ENCODE measurements at regions not wholly inside any gene's neighbourhood (a gene's known extent, or its start where the extent isn't known, plus 50 kb on each side); places are given as distances from the start of the nearest gene placed in this dataset.

DNA sequence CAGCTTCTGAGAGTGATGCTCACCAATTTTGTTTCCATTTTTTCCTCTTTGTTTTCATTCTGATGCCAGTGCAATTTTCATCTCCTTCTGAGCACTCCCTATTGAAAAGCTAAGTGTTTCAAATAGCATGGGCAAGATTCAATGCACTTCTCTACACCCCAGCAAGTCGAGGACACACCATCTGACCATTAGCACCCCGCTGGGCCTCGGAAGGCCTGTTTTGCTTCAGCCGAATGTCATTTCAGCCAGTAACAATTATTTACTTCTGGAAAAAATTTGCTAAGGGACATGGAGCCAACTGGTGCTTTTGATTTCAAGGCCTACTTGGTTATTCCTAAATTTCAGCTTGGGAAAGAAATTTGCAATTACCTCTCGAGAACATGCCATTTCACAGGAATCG, 392.4 kb downstream of the RNF144A start:
- Histone ChIP-seq H3K9me3 (ENCODE audit: control insufficient read depth in 1 of 2, low read length in 2 of 2) (no peaks in the 10 kb centered on the region), H3K4me1 (ENCODE audit: control insufficient read depth in 1 of 2, insufficient read depth in 2 of 2, low read length in 2 of 2) (no peaks in the 10 kb centered on the region), H3K27ac (ENCODE audit: low read length) (no peak overlapping the region), H3K4me3 (ENCODE audit: low read depth in 1 of 2, low read length in 2 of 2) (no peak overlapping the region), H3K36me3 (ENCODE audit: control insufficient read depth in 1 of 2, insufficient read depth in 2 of 2, low read length in 2 of 2) (no peaks in the 10 kb centered on the region), H3K27me3 (ENCODE audit: low read depth, low read length) (no peaks in the 10 kb centered on the region)

DNA sequence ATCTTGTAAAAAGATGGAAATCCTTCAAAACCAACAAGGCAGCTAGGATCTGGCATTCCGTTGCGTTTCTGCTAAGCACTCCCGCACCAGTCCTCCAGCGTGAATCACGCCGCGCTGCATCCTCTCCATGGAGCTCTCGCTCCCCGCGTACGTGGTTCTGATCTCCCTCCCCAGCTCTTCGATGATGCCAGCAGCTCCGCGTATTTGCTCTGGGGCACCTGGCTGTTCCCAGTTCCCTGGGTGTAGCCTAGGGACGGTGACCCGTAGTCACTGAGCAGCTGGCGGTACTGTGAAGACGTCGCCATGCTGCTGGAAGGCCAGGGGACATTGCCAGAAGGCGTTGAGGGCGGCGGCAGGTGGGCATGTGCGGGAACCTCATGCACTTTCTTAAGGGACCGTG, 407.5 kb downstream of the RNF144A start:
- Histone ChIP-seq H3K9me3 (ENCODE audit: control insufficient read depth in 1 of 2, low read length in 2 of 2) (no peaks in the 10 kb centered on the region), H3K27ac (ENCODE audit: low read length) (no peak overlapping the region), H3K36me3 (ENCODE audit: control insufficient read depth in 1 of 2, insufficient read depth in 2 of 2, low read length in 2 of 2) (no peaks in the 10 kb centered on the region), H3K4me1 (ENCODE audit: control insufficient read depth in 1 of 2, insufficient read depth in 2 of 2, low read length in 2 of 2) (no peaks in the 10 kb centered on the region), H3K27me3 (ENCODE audit: low read depth, low read length) (no peaks in the 10 kb centered on the region), H3K4me3 (ENCODE audit: low read depth in 1 of 2, low read length in 2 of 2) (no peak overlapping the region)

DNA sequence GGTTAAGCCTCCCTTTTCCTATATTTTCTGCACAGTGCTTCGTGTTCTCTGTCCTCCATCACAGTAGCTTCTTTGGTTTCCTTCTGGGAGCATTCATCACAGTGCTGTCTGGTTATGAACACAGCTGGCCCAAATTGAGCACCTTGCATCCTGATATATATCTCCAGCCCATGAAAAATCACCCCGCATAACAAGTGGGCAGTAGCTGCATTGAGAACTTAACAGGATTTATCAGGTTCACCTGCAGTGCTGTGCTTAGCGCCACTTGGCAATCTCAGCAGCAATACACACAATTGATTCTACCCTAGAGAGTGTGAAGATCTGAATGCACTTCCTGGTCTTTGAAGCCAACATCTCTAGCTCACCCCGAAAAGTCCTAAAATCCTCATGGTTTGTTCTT, 408.0 kb downstream of the RNF144A start:
- Histone ChIP-seq H3K4me3 (ENCODE audit: low read depth in 1 of 2, low read length in 2 of 2) (no peak overlapping the region), H3K4me1 (ENCODE audit: control insufficient read depth in 1 of 2, insufficient read depth in 2 of 2, low read length in 2 of 2) (no peaks in the 10 kb centered on the region), H3K9me3 (ENCODE audit: control insufficient read depth in 1 of 2, low read length in 2 of 2) (no peaks in the 10 kb centered on the region), H3K27me3 (ENCODE audit: low read depth, low read length) (no peaks in the 10 kb centered on the region), H3K36me3 (ENCODE audit: control insufficient read depth in 1 of 2, insufficient read depth in 2 of 2, low read length in 2 of 2) (no peaks in the 10 kb centered on the region), H3K27ac (ENCODE audit: low read length) (no peak overlapping the region)

DNA sequence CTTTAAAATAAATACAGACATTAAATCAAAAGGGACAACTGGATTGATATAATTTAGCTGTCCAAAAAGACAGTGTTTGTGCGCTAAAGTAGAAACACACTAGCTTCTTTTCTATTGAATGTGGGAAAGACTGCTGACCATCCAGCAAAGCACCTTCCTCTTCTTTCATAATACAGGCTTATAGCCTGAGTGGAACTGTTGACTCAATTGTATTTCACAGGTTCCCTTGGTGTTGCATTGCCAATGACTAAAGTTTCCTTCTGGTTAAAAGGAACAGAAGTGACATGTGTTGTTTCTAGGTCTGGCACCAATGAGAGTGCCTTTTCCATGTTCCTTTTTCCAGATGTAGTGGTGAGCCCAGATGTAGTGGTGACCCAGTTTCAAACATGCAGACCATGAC, 412.3 kb downstream of the RNF144A start:
- no peak overlapping the region for H3K27ac ChIP-seq (ENCODE audit: low read length)
- no peaks in the 10 kb centered on the region for H3K9me3 ChIP-seq (ENCODE audit: control insufficient read depth in 1 of 2, low read length in 2 of 2)
- H3K4me1 ChIP-seq (ENCODE audit: control insufficient read depth in 1 of 2, insufficient read depth in 2 of 2, low read length in 2 of 2) = no peaks in the 10 kb centered on the region
- no peak overlapping the region for H3K4me3 ChIP-seq (ENCODE audit: low read depth in 1 of 2, low read length in 2 of 2)
- no peaks in the 10 kb centered on the region for H3K36me3 ChIP-seq (ENCODE audit: control insufficient read depth in 1 of 2, insufficient read depth in 2 of 2, low read length in 2 of 2)
- H3K27me3 ChIP-seq (ENCODE audit: low read depth, low read length) = no peaks in the 10 kb centered on the region

DNA sequence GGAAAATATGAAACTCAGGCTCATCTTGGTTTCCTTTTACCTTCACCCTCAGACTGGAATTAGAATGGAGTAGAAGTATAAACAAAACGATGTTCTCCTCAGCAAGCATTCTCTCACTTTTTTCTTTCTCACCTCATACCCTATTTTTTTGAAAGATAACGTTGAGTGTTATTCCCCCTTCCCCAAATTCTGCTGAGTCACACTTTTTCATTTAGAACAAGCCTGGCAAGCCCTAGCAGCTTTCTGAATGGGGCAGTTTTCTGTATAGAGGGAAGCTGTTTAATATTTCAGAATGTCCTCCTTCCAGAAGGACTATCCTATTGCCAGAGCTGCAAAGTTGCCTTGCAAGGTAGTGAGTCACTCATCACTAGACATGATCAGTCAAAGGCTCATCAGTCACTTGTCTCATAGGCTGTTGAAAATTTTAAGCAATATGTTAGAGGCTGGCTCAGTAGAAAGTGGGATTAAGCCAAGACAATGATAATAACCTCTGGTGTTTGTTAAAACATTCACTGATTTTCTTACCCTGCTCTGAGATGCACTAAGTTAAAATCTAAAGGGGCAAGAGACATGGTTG, 416.1 kb downstream of the RNF144A start:
- Histone ChIP-seq H3K36me3 (ENCODE audit: control insufficient read depth in 1 of 2, insufficient read depth in 2 of 2, low read length in 2 of 2) (no peaks in the 10 kb centered on the region), H3K27ac (ENCODE audit: low read length) (no peak overlapping the region), H3K27me3 (ENCODE audit: low read depth, low read length) (no peaks in the 10 kb centered on the region), H3K4me1 (ENCODE audit: control insufficient read depth in 1 of 2, insufficient read depth in 2 of 2, low read length in 2 of 2) (no peaks in the 10 kb centered on the region), H3K4me3 (ENCODE audit: low read depth in 1 of 2, low read length in 2 of 2) (no peak overlapping the region), H3K9me3 (ENCODE audit: control insufficient read depth in 1 of 2, low read length in 2 of 2) (no peaks in the 10 kb centered on the region)

DNA sequence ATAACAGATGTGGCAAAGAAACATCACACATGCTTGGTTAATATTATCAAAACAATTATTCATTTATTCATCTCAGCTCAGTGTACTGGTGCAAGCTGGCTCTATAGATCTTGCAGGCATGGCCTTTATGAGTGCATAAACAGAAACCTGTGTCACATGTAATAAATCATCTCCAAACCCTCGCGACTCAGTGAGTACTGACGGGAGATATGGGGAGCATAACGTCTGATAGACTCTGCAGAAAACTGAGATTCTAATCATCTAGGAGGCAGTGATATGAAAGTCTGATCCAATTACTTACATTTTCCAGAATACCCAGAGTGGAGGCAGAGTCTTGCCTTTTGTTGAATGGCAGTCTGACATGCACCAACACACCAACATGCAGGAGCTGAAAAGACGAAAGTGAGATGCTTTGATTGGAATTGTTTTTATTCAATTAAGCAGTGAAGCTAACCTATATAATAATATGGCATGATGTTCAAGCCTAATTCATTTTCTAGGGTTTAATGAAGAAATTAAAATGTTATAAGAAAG, 416.8 kb downstream of the RNF144A start:
- Histone ChIP-seq H3K9me3 (ENCODE audit: control insufficient read depth in 1 of 2, low read length in 2 of 2) (no peaks in the 10 kb centered on the region), H3K4me1 (ENCODE audit: control insufficient read depth in 1 of 2, insufficient read depth in 2 of 2, low read length in 2 of 2) (no peaks in the 10 kb centered on the region), H3K36me3 (ENCODE audit: control insufficient read depth in 1 of 2, insufficient read depth in 2 of 2, low read length in 2 of 2) (no peaks in the 10 kb centered on the region), H3K4me3 (ENCODE audit: low read depth in 1 of 2, low read length in 2 of 2) (no peak overlapping the region), H3K27ac (ENCODE audit: low read length) (no peak overlapping the region), H3K27me3 (ENCODE audit: low read depth, low read length) (no peaks in the 10 kb centered on the region)

DNA sequence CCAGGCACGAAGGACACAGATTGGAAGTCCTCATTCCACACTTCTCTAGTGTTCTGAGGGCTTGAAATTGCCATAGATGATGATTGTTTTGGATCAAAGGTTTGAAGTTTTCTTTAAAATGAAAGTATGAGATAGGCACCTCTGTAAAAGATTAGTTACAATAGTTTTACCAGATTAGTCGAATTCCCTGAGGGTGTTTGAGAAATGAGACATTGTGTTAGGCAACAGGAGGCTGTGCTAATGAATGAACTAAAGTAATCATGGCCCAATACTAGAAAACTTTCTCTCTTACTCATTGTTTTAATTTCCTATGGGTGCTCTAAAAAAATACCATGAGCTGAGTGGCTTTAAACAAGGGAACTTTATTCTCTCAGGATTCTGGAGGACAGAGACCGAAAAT, 421.7 kb downstream of the RNF144A start:
- Histone ChIP-seq H3K36me3 (ENCODE audit: control insufficient read depth in 1 of 2, insufficient read depth in 2 of 2, low read length in 2 of 2) (no peaks in the 10 kb centered on the region), H3K9me3 (ENCODE audit: control insufficient read depth in 1 of 2, low read length in 2 of 2) (no peaks in the 10 kb centered on the region), H3K4me1 (ENCODE audit: control insufficient read depth in 1 of 2, insufficient read depth in 2 of 2, low read length in 2 of 2) (no peaks in the 10 kb centered on the region), H3K27me3 (ENCODE audit: low read depth, low read length) (no peaks in the 10 kb centered on the region), H3K27ac (ENCODE audit: low read length) (no peak overlapping the region), H3K4me3 (ENCODE audit: low read depth in 1 of 2, low read length in 2 of 2) (no peak overlapping the region)

DNA sequence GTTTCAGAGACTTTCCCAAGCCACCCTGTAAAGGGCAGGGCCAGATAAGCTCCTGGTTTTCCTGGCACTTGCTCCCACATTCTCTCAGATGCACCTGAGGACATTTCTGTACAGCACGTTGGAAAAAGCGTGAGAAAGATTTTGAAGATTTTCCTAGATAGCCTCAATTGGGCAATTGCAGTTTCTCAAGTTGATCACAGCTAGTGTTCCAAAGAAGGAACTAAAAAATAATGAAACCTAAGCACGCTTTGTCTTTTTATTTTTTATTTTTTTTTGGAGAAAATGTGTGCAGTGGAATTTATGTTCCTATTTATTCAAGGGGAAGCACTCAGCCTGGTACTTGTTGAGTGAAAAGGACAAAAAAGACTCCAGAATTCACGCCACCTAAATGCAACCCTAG, 429.1 kb downstream of the RNF144A start:
- H3K9me3 ChIP-seq (ENCODE audit: control insufficient read depth in 1 of 2, low read length in 2 of 2) = no peaks in the 10 kb centered on the region
- no peaks in the 10 kb centered on the region for H3K27me3 ChIP-seq (ENCODE audit: low read depth, low read length)
- H3K4me1 ChIP-seq (ENCODE audit: control insufficient read depth in 1 of 2, insufficient read depth in 2 of 2, low read length in 2 of 2) = no peaks in the 10 kb centered on the region
- no peaks in the 10 kb centered on the region for H3K36me3 ChIP-seq (ENCODE audit: control insufficient read depth in 1 of 2, insufficient read depth in 2 of 2, low read length in 2 of 2)
- H3K4me3 ChIP-seq (ENCODE audit: low read depth in 1 of 2, low read length in 2 of 2) = no peak overlapping the region
- no peak overlapping the region for H3K27ac ChIP-seq (ENCODE audit: low read length)

DNA sequence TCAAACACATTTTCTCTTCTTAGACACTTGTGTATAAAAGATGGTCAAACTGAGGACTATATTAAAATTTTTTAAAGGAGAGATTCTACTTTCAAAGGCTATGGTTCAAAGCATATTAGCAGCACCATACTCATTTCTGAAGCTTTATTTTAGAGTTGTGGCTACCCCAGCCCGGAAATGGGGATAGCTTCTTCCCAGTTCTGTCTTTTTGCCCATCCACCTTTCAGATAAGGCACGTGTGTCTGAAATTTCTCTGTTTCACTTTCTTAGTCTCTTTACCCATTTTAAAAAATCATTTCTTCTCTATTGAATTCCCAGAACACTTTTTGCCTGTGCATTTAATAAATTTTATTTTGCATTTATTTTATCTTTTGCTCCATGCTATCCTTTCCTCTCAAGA, 431.5 kb downstream of the RNF144A start:
- Histone ChIP-seq H3K4me1 (ENCODE audit: control insufficient read depth in 1 of 2, insufficient read depth in 2 of 2, low read length in 2 of 2) (no peaks in the 10 kb centered on the region), H3K27me3 (ENCODE audit: low read depth, low read length) (no peaks in the 10 kb centered on the region), H3K27ac (ENCODE audit: low read length) (no peak overlapping the region), H3K36me3 (ENCODE audit: control insufficient read depth in 1 of 2, insufficient read depth in 2 of 2, low read length in 2 of 2) (no peaks in the 10 kb centered on the region), H3K9me3 (ENCODE audit: control insufficient read depth in 1 of 2, low read length in 2 of 2) (no peaks in the 10 kb centered on the region), H3K4me3 (ENCODE audit: low read depth in 1 of 2, low read length in 2 of 2) (no peak overlapping the region)

DNA sequence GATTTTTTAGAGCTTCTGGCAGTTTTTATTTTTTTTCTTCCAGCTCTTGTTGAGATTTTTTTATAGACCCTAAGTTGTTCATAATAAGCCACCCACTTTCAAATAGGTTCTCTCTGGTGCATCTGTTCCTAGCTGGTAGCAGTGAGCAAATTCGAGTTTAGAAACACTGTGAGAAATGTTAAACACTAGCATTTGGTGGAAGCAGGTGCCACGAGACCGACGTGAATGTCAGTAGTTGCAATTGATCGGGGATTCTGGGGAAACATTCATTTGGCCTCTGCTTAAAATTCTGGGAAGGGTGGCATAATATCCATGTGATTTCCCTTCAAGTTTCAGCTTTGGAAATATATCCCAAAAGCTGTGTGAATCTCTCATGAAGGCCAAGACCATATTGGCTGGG, 435.0 kb downstream of the RNF144A start:
- Histone ChIP-seq H3K27ac (ENCODE audit: low read length) (no peak overlapping the region), H3K36me3 (ENCODE audit: control insufficient read depth in 1 of 2, insufficient read depth in 2 of 2, low read length in 2 of 2) (no peaks in the 10 kb centered on the region), H3K4me1 (ENCODE audit: control insufficient read depth in 1 of 2, insufficient read depth in 2 of 2, low read length in 2 of 2) (no peaks in the 10 kb centered on the region), H3K27me3 (ENCODE audit: low read depth, low read length) (no peaks in the 10 kb centered on the region), H3K9me3 (ENCODE audit: control insufficient read depth in 1 of 2, low read length in 2 of 2) (no peaks in the 10 kb centered on the region), H3K4me3 (ENCODE audit: low read depth in 1 of 2, low read length in 2 of 2) (no peak overlapping the region)

DNA sequence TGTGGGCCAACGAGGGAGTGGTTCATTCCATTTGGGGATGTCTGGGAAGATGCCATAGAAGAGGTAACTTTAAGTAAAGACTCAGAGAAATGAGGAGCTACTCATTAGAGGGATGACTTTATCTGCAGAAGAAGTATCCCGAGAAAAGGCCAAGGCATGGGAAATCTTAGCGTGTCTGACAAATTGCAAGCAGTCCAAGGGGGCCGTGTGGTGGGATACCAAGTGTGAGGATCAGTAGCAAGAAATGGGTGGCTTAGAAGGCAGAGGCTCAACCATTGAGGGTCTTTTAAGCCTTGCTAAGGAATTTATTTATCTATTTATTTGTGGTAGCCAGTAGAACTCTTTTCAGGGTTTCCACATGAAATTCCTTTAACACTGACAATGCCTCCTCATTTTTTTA, 436.4 kb downstream of the RNF144A start:
- H3K36me3 ChIP-seq (ENCODE audit: control insufficient read depth in 1 of 2, insufficient read depth in 2 of 2, low read length in 2 of 2) = no peaks in the 10 kb centered on the region
- no peaks in the 10 kb centered on the region for H3K4me1 ChIP-seq (ENCODE audit: control insufficient read depth in 1 of 2, insufficient read depth in 2 of 2, low read length in 2 of 2)
- H3K27ac ChIP-seq (ENCODE audit: low read length) = no peak overlapping the region
- H3K27me3 ChIP-seq (ENCODE audit: low read depth, low read length) = no peaks in the 10 kb centered on the region
- no peak overlapping the region for H3K4me3 ChIP-seq (ENCODE audit: low read depth in 1 of 2, low read length in 2 of 2)
- H3K9me3 ChIP-seq (ENCODE audit: control insufficient read depth in 1 of 2, low read length in 2 of 2) = no peaks in the 10 kb centered on the region

DNA sequence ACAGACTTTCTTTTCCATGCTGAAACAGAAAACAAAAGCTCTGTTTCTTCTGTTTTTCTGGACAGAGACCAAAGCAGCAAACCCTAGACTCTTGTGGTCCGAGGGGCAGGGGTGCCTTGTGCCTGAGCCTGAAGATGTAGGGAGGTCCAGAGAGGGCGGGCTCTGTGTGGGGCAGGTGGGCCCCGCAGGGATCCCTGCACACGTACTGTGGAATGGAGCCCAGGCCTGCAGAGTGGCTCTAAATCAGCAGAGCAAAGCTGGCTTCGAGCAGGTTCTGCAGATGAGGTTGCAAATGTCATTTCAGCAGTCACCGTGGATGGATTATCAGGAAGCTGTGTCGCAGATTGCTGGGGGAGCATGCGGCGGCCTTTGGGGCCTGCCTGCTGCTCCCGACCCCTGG, 438.6 kb downstream of the RNF144A start:
- no peaks in the 10 kb centered on the region for H3K4me1 ChIP-seq (ENCODE audit: control insufficient read depth in 1 of 2, insufficient read depth in 2 of 2, low read length in 2 of 2)
- no peaks in the 10 kb centered on the region for H3K36me3 ChIP-seq (ENCODE audit: control insufficient read depth in 1 of 2, insufficient read depth in 2 of 2, low read length in 2 of 2)
- no peaks in the 10 kb centered on the region for H3K9me3 ChIP-seq (ENCODE audit: control insufficient read depth in 1 of 2, low read length in 2 of 2)
- no peak overlapping the region for H3K27ac ChIP-seq (ENCODE audit: low read length)
- no peaks in the 10 kb centered on the region for H3K27me3 ChIP-seq (ENCODE audit: low read depth, low read length)
- H3K4me3 ChIP-seq (ENCODE audit: low read depth in 1 of 2, low read length in 2 of 2) = no peak overlapping the region

Data from muscle layer of duodenum (tissue), 2 donors.